Posterior vena cava (tissue), 2 donors: ENCODE measurements at regions not wholly inside any gene's neighbourhood (a gene's known extent, or its start where the extent isn't known, plus 50 kb on each side); places are given as distances from the start of the nearest gene placed in this dataset.
"Not testable (repeated sequence)": the region's sequence is repeated elsewhere in the genome, so short reads cannot be mapped to it uniquely, and the experiment has no call there.

ENCODE experiments used
- DNase-seq: peaks from one replicate; pipeline ENCODE4 v3.0.0-alpha.2; 2020; ENCODE audit warnings: low spot score
- intact Hi-C, 2 donors: fragments of 100-400 bp; cut with DNase I; formaldehyde crosslinking; loops; one replicate each; pipeline versions ENCODE4 v1.14.1 to v1.14.2; 2022 to 2023
- donor health status: DM: yes; HTN: yes; CAD: no.
- donor health status: DM: yes; HTN: yes; CAD: no.

GRCh38 chr10:35973912-35974591 is 332.0 kb upstream of the FZD8 start:
- intact Hi-C loops, DNase-seq: not testable (repeated sequence)

DNA sequence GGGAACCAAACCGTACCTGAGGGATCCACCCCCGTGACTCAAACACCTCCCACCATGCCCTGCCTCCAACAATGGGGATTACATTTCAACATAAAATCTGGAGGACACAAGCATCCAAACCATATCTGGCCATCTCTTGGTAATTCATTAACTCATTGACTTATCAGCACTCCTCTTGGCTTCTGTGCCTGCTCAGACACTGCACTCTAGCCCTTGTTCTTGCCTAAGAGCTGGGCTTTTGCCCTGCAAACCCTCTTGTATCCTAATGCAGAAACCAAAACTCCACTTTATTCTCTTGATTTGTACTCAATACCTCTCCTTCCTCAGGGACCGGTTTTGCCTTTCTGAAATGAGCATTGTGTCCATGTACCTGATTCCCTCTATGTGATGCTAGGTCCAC is 330.2 kb upstream of the FZD8 start:
- no peak for DNase-seq
- intact Hi-C loops = no loop called here

DNA sequence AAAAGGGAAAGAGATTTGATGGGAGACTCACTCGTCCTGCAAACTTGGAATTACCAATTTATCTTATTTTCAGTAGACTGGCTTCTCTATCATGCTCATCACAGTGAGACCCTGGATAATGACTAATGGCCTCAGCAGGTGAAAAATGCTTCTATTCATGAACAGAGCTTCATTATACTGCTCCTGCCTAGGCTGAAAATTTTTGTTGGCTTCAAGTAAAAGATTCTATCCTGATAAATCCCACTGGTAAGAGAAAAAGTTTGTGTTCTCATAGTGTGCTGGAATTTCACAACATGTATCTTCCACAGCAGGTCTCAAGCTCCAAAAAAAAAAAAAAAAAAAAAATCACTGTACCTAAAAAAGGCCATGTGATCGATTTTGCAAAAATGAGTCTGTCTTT is 329.3 kb upstream of the FZD8 start:
- intact Hi-C loops = no loop called here
- no peak for DNase-seq

DNA sequence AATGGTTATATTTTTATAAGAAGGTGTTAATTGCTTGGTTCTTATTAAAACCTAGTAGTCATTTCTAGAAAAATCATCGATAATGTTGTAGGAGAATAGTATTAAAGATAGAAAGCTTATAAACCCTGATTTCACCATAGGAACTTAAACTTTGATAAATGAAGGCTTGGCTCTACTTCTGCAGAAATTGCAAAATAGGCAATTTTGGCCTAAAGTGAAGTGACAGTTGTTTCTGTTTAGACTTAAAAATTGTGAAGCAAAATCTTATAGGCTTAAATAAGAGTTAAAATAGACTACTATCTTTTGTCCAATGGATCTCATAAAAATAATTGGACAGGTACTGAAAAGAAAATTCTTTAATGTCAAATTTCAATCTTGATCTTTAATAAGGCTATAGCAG is 321.6 kb upstream of the FZD8 start:
- intact Hi-C loops = no loop called here
- no peak for DNase-seq

GRCh38 chr10:35961501-35961900 is 319.4 kb upstream of the FZD8 start:
- no peak for DNase-seq
- intact Hi-C loops = no loop called here

DNA sequence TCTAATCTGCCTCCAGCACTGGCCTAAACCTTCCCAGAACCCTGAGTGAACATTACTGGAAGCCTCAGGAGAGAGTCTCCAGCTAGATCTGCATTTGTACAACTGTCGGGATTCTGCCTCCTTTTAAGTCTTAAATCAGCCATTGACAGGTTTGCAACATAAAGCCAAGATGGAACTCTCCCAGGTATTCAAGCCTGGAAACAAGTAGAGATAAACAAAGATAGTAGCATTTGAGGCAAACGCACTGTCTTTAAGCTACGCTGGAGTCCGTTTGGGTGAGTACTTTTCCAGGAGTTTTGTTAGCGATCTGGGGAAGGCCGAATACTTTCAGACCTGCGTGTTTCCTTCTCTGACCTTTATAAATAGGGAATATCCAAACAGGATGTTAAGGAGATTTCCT is 317.2 kb upstream of the FZD8 start:
- no peak for DNase-seq
- intact Hi-C loops = no loop called here

GRCh38 chr10:35958609-35959008 is 316.5 kb upstream of the FZD8 start:
- DNase-seq, intact Hi-C loops: not testable (repeated sequence)

DNA sequence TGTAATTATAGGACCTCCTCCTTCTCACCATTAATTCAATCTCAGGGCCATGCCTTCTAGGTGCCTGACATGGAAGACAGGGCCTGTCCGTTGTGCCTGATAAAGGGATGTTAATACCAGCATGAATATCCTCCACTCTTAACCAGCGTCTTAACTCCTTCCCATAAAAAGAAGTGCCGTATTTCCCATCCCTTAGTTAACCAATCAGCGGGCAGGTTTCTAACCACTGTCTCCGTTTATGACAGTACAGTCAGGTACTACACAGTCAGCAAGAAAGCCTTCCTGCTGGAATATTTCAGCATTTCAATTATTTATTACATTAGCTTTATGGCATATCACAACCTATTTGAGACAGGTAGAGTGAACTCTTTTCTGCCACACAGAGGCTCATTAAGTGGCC is 308.6 kb upstream of the FZD8 start:
- DNase-seq = no peak
- intact Hi-C loops = no loop called here

- DNase-seq = no peak
- intact Hi-C loops = no loop called here
Observed at GRCh38 chr10:35950226-35950625, 308.1 kb upstream of the FZD8 start.

DNA sequence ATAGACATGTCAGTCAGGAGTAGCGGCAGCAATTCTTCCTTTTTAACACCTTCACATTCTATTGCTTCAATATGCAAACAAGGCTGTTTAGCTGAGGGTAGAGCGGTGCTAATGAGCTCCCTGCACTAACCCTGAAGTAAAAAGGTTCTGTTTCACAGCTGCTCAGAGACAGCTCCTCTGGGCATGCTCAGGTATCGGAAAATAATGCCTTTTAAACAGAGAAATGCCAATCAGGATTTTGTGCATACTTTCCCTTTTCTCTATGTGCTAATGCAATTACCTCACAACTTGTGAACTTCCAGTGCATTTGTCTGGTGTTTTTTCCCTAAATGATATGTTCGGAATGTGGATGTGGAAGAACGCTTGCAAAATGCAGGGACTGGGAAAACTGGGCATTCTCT is 307.7 kb upstream of the FZD8 start:
- DNase-seq = no peak
- intact Hi-C loops = no loop called here

GRCh38 chr10:35946556-35946955 is 304.5 kb upstream of the FZD8 start:
- intact Hi-C loops = no loop called here
- DNase-seq = no peak

GRCh38 chr10:35942057-35942456 is 300.0 kb upstream of the FZD8 start:
- no peak for DNase-seq
- intact Hi-C loops = no loop called here

DNA sequence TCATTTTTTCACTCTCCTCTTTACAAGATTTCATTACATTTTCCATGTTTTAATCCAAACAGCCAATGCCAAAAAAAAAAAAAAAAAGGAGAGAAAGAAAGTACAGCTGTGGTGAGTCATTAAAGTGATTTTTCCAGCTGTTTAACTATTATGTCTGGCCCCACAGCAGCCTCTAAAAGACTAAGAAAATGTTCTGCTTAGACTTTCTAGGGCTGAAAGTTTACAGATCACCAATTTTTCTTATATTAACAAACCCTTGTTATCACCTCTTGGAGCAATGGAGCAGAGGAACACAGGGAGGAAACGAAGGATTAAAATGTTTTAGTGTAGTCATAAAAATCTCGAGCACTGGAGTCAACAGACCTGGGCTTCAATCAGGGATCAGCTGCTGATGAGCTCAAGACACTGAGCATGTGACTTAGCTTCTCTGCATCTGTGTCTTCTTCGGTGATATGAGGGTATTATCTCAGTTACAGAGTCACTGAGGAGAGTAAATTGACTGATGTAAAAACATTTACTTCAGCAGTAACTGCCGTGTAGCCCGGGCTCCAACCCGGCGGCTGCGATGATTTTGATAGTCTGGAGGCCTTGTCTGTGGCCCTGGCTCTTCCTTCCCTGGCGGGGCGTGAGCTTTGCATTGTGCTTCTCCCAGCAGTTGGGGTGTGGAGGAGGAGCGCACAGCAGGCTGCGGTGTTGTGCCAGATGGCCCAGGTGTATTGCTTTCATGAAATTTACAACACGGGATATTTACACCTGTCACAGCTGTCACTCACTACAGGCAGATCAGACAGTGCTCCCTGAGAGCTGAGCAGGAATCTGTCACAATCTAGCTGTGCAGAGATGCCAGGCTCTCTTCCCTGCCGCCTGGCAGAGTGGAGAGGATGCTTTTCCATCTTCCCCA is 298.3 kb upstream of the FZD8 start:
- no peak for DNase-seq
- intact Hi-C loops = no loop called here

DNA sequence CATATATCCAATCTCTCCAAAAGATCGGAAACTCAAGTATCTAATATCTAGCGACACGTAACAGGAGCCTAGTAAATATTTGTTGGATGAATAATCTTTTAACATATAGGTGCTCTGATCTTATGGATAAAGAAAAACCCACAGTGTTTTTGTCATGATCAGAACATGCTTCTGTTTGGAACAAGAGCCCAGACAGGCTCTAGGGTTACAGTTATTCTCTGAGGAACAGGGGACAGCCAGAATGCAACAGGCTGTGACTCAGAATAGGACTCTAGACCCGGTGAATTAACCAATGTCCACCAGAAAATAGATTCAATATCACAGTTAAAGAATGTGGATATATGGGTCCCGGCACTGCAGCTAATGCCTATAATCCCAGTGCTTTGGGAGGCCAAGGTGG is 296.1 kb upstream of the FZD8 start:
- intact Hi-C loops = no loop called here
- DNase-seq = no peak

GRCh38 chr10:35937546-35937945 is 295.4 kb upstream of the FZD8 start:
- DNase-seq = no peak
- intact Hi-C loops = no loop called here

DNA sequence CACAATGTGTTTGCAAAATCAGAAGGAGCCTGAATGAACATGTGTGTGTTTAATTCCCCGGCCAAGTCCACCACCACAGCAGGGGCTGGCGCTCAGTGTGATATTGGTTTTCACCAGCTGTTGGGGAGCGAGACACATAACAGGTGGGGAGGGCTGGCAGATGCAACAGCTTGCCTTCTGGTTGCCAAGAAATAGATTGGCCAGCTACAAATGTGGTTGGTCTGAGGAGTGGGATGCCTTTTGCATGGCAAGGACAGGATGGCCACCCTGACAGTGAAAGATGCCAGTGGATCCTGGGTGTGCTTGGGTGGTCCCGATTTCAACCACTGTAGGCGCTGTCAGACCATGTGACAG is 292.5 kb upstream of the FZD8 start:
- intact Hi-C loops = no loop called here
- DNase-seq = no peak

DNA sequence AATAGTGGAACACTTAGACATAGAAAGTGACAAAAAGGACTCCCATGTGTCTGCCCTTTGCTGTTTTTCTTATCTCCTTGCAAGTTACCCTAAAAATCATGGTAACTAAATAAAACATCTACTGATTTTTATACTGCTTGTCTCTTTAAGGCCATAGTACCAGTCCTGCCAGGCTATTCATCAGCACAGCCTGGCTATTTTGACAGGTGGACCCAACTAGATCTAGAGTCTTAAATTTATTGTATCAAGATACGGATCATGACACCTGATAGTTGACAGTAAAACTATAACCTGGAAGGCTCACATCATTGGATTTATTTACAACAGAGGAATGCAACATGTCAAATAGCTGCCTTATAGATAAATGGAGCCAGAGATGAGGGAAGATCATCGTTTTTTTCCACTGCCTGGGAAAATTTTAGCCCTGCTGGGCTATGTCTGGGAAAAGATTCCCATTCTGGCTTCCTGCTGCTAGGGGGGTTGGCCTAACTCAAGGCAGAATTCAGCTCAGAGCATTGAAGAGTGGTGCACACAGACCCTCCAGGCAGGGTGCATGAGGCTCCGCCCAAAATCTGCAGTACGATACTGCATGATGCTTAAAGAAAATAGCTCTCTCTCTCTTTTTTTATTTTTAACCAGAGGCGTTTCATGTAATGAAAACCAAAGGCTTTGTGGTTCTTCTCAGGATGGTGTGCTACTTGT is 292.0 kb upstream of the FZD8 start:
- intact Hi-C loops = no loop called here
- DNase-seq = no peak

DNA sequence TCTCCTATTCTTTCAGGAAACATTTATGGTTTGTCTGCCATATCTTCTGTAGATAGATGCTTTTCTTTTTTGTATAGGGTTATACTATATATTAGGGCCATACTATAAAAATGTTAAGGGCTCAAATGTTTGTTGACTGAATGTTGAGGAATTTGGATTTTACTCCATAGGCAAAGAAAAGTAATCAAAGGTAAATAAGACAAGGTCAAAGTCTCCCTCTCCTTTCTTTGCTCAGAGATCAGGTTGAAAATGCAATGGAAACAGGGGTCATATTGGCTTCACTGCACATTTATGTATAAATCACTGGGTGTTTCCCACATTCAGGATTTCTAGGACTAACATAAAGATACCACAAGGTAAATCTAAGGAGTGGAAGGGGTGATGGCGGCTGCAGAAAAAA is 291.4 kb upstream of the FZD8 start:
- intact Hi-C loops = no loop called here

DNA sequence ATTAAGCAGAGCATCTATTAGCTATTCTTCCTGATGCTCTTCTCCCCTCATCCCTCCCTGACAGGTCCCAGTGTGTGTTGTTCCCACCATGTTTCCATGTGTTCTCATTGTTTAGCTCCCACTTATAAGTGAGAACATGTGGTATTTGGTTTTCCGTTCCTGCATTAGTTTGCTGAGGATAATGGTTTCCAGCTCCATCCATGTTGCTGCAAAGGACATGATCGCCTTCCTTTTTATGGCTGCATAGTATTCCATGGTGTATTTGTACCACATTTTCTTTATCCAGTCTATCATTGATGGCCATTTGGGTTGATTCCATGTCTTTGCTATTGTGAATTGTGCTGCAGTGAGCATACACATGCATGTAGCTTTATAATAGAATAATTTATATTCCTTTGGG is 287.9 kb upstream of the FZD8 start:
- DNase-seq, intact Hi-C loops: not testable (repeated sequence)

More for the DNA sequence above, 291.4 kb upstream of the FZD8 start:
- no peak for DNase-seq

GRCh38 chr10:35928748-35929147 is 286.7 kb upstream of the FZD8 start:
- intact Hi-C loops = no loop called here
- no peak for DNase-seq
